MV-4-11 (cell line): ENCODE measurements at regions not wholly inside any gene's neighbourhood (a gene's known extent, or its start where the extent isn't known, plus 50 kb on each side); places are given as distances from the start of the nearest gene placed in this dataset.

ENCODE experiments used
- DNase-seq: peaks from one replicate; lab custom pipeline; 2025; lab: John Stamatoyannopoulos, UW

GRCh38 chr2:38448692-38449410 is 71.8 kb upstream of the ATL2 start:
- no peak for DNase-seq

GRCh38 chr2:38446906-38447561 is 70.0 kb upstream of the ATL2 start:
- DNase-seq, result no peak

GRCh38 chr2:38446418-38446817 is 69.3 kb upstream of the ATL2 start:
- DNase-seq, result no peak

DNA sequence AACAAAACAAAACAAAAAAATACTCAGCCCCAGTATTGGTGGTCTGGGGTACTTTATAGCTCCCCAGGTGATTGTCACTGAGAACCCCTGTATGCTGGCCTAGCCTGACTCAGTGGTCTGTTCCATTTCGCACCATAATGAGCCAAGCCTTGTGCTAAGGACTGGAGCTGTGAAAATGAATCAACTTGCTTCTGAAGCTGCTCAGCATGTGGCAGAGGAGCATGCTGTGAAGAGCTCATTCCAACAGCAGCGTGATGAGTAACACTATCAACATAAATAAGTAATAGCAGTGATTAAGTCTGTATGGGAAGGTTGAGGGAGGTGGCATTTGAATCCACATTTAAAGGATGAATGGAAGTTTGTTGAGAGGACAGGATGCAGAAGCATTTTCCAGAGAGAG is 67.2 kb upstream of the ATL2 start:
- no peak for DNase-seq

- no peak for DNase-seq
Observed at GRCh38 chr2:38442643-38443541, 65.8 kb upstream of the ATL2 start.

- DNase-seq, result no peak
Observed at GRCh38 chr2:38441346-38441745, 64.3 kb upstream of the ATL2 start.

GRCh38 chr2:38440655-38441054 is 63.6 kb upstream of the ATL2 start:
- peak; percentile 13 for DNase-seq

DNA sequence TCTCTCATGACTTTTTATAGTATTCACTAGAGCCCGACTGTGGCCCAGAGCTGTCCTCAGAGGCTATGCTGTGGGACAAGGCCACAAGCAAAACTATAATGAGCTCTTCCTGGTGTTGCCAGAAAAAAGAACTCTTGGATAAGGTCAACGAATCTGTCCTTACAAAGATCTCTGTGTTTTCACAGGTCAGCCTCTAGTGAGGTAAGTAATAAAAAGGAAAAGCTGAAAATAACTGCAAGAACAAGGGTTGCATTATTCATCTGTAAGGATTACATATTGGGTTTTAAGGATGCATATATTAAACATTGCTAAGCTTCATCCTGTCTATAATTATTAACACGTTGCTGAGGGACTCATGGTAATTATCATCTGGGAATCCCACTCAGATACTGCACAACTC is 62.8 kb upstream of the ATL2 start:
- DNase-seq, result no peak

- DNase-seq, result peak; percentile 10
Observed at GRCh38 chr2:38438883-38439612, 62.0 kb upstream of the ATL2 start.

DNA sequence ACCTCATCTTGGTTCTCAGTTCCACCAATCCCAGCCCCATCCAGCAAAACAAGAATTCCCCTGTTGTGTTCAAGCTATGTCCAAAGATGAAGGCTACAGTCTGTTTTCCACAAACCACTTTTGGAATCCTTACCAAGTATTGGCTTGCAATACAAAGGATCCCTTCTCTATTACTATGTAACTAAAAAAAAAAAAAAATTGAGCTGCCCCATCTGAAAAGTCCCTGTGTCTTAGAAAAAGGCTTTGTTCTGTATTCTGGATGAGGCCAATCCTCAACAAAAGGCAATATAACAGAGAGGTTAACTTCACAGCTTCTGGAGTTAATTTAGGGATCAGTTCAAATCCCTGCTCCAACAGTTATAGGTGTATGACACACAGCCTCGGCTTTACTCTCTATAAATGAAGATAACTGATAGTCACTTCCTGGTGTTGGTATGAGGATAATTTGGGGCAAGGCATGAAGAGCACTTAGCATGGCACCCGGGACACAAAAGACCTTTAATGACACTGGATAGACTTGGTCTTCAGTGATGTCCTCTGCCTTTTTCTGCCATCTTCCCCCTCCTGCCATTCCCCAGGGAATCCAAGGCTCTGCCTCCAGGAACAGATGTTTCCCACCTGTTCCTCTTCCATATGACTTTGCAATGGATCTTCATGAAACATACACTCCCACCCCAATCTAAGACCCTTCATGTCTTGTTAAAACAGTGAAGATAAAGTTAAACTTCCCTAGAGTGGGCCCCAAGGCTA is 61.2 kb upstream of the ATL2 start:
- no peak for DNase-seq

DNA sequence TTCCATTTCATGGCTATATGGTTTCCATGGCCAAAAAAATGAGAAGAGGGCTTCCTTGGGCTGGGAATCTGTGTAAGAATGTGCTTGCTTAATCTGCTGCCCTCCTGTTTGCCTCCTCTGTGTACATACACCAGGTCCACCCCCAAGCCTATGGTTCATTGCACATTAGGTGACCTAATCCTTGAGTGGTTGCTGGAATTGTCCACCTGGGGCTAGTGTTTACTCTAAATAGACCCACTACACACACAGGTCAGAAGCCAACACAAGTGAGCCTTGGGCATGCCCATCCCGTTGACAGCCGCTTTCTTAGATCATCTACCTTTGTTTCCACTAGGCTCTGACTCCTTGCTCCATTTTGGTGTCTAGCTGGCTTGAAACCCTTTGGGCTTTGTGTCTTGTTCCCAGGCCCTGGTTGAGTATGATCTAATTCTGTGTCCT is 59.2 kb upstream of the ATL2 start:
- DNase-seq, result no peak

- no peak for DNase-seq
Observed at GRCh38 chr2:38435775-38436174, 58.7 kb upstream of the ATL2 start.

DNA sequence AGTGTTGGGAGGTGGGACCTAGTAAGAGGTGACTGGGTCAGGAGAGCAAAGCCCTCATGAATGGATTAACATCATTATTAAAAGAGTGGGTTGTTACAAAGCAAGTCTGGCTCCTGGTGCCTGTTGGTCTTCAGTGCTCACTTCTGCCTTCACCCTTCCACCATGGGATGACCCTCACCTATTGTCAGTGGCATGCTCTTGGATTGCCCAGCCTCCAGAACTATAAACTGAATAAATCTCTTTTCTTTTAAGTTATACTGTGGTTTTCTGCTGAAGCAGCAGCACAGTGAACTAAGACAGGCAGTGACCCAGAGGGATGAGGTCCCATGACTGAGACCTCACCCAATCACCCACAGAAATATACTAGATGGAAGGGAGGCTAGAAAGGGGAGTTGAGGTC is 57.5 kb upstream of the ATL2 start:
- DNase-seq, result no peak

- DNase-seq, result no peak
Observed at GRCh38 chr2:38433607-38433975, 56.5 kb upstream of the ATL2 start.

GRCh38 chr2:38432820-38433606 is 55.9 kb upstream of the ATL2 start:
- DNase-seq, result peak; percentile 13

- no peak for DNase-seq
Observed at GRCh38 chr2:38430597-38431207, 53.6 kb upstream of the ATL2 start.

DNA sequence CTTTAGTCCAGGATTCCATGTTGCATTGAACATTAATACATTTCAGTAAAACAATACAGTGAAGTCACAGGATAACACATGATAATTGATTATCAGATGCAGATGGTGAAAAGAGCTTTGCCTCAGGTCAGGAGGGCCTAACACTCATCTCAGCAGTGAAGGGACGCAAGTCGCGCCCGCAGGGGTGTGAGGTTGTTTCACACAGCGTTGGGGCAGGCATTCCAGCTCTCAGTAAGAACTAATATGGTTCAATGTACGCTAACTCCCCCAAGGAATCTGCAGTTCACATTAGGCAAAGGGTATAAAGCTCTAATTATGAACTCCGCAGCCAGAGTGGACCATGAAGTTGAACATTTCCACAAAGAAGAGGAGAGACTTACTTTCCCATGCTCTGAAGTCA is 53.1 kb upstream of the ATL2 start:
- DNase-seq, result no peak

- DNase-seq, result peak; percentile 11
Observed at GRCh38 chr2:38427936-38428335, 50.9 kb upstream of the ATL2 start.

- DNase-seq, result no peak
Observed at GRCh38 chr2:38427054-38427453, 50.0 kb upstream of the ATL2 start.
